ENCODE measurements at regions not wholly inside any gene's neighbourhood (a gene's known extent, or its start where the extent isn't known, plus 50 kb on each side); places are given as distances from the start of the nearest gene placed in this dataset.
A peak's percentile ranks its signal among the peaks of the same experiment; 100 is the strongest.

DNA sequence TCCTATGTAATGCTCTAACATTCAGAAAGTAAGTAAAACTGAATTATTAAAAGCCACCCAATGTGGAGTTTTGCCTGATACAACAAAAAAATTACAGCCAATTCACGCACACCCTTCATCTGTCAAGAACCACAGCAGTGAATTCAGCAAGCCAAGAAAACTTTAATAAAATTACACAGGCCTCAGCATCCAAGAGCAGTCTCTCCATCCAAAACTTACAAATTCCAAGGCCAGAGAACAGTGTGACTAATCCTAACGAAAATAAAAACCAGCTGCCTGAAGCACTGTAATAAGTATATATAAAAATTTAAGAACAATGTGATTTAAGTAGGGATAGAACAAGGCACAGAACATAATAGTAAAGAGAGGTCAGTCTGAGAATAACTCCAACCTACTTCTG is 54.2 kb downstream of the SIX6 start:
- H3K27me3 ChIP-seq (replicated peaks; ENCODE audit: insufficient read depth): no peaks in the 10 kb centered on the region
- H3K4me1 ChIP-seq (ENCODE audit: control insufficient read depth in 1 of 2, low read depth in 2 of 2): peaks cover 21 to 25% of the 10 kb centered on the region in 2 donors
- H3K36me3 ChIP-seq: no peaks in the 10 kb centered on the region
- TF ChIP-seq CTCF (IDR thresholded peaks at IDR 0.05): no peak
- no peak overlapping the region for H3K27ac ChIP-seq
- DNase-seq (ENCODE audit: low spot score) (no peak), ATAC-seq (ENCODE audit: insufficient number of reproducible peaks, low FRiP score, low read depth) (peak; percentile 88)
- no peaks in the 10 kb centered on the region for H3K9me3 ChIP-seq
- no peak overlapping the region for H3K4me3 ChIP-seq

GRCh38 chr14:60565211-60565610 is 56.3 kb downstream of the SIX6 start:
- peaks cover 21 to 25% of the 10 kb centered on the region in 2 donors for H3K4me1 ChIP-seq (ENCODE audit: control insufficient read depth in 1 of 2, low read depth in 2 of 2)
- no peak overlapping the region for H3K4me3 ChIP-seq
- H3K27me3 ChIP-seq (replicated peaks; ENCODE audit: insufficient read depth): no peaks in the 10 kb centered on the region
- no peaks in the 10 kb centered on the region for H3K36me3 ChIP-seq
- H3K9me3 ChIP-seq: no peaks in the 10 kb centered on the region
- H3K27ac ChIP-seq: no peak overlapping the region
- no peak for TF ChIP-seq CTCF (IDR thresholded peaks at IDR 0.05)
- ATAC-seq (ENCODE audit: insufficient number of reproducible peaks, low FRiP score, low read depth) (no peak), DNase-seq (ENCODE audit: low spot score) (no peak)

- H3K36me3 ChIP-seq: no peaks in the 10 kb centered on the region
- H3K27me3 ChIP-seq (replicated peaks; ENCODE audit: insufficient read depth): no peaks in the 10 kb centered on the region
- DNase-seq (ENCODE audit: low spot score) (no peak), ATAC-seq (ENCODE audit: insufficient number of reproducible peaks, low FRiP score, low read depth) (no peak)
- H3K27ac ChIP-seq: no peak overlapping the region
- TF ChIP-seq CTCF (IDR thresholded peaks at IDR 0.05): no peak
- no peak overlapping the region for H3K4me3 ChIP-seq
- peaks cover 21 to 25% of the 10 kb centered on the region in 2 donors for H3K4me1 ChIP-seq (ENCODE audit: control insufficient read depth in 1 of 2, low read depth in 2 of 2)
- H3K9me3 ChIP-seq: no peaks in the 10 kb centered on the region
These were observed 57.2 kb downstream of the SIX6 start for GRCh38 chr14:60566101-60566500.

- Histone ChIP-seq H3K4me1 (ENCODE audit: control insufficient read depth in 1 of 2, low read depth in 2 of 2) (no peaks in the 10 kb centered on the region), H3K27ac (no peak overlapping the region), H3K4me3 (no peak overlapping the region), H3K9me3 (no peaks in the 10 kb centered on the region), H3K27me3 (replicated peaks; ENCODE audit: insufficient read depth) (no peaks in the 10 kb centered on the region), H3K36me3 (no peaks in the 10 kb centered on the region)
- ATAC-seq (ENCODE audit: insufficient number of reproducible peaks, low FRiP score, low read depth) (no peak), DNase-seq (ENCODE audit: low spot score) (no peak)
- no peak for TF ChIP-seq CTCF (IDR thresholded peaks at IDR 0.05)
These were observed 65.1 kb downstream of the SIX6 start for GRCh38 chr14:60573943-60574495.

- Histone ChIP-seq H3K27me3 (replicated peaks; ENCODE audit: insufficient read depth) (no peaks in the 10 kb centered on the region), H3K36me3 (no peaks in the 10 kb centered on the region)
- no peak for ATAC-seq (ENCODE audit: insufficient number of reproducible peaks, low FRiP score, low read depth)
These were observed 66.1 kb downstream of the SIX6 start for GRCh38 chr14:60575008-60575407.

More at GRCh38 chr14:60575008-60575407, 66.1 kb downstream of the SIX6 start:
- no peak for DNase-seq (ENCODE audit: low spot score)
- no peak overlapping the region for H3K4me3 ChIP-seq
- no peak for TF ChIP-seq CTCF (IDR thresholded peaks at IDR 0.05)
- H3K27ac ChIP-seq: no peak overlapping the region
- H3K9me3 ChIP-seq: no peaks in the 10 kb centered on the region
- no peaks in the 10 kb centered on the region for H3K4me1 ChIP-seq (ENCODE audit: control insufficient read depth in 1 of 2, low read depth in 2 of 2)
